Neural cell (in vitro differentiated cells): ENCODE measurements at regions not wholly inside any gene's neighbourhood (a gene's known extent, or its start where the extent isn't known, plus 50 kb on each side); places are given as distances from the start of the nearest gene placed in this dataset.
"Not testable (repeated sequence)": the region's sequence is repeated elsewhere in the genome, so short reads cannot be mapped to it uniquely, and the experiment has no call there.

ENCODE experiments used
- H2AFZ ChIP-seq: fragments of 200-600, 300-800 bp; sonication (generic), shearing (Covaris generic); 2 replicates; pipeline ENCODE4 v1.6.0; 2014; ENCODE audit warnings: low read depth, mild to moderate bottlenecking, antibody characterized with exemption, low read length, moderate library complexity
- H3F3A ChIP-seq: fragments of 200-600 bp; shearing (Covaris generic); 2 replicates; pipeline ENCODE4 v1.6.1; 2016; ENCODE audit warnings: mild to moderate bottlenecking, moderate library complexity, mixed read lengths, antibody characterized with exemption, low read length; ENCODE audit not compliant: insufficient read depth, poor library complexity, severe bottlenecking
- H3K27ac ChIP-seq: fragments of 200-600, 300-800 bp; sonication (generic), shearing (Covaris generic); 2 replicates; pipeline ENCODE4 v1.5.1; 2014; ENCODE audit warnings: mild to moderate bottlenecking, low read length, moderate library complexity
- H3K27me3 ChIP-seq: fragments of 300-800, 200-600 bp; sonication (generic), shearing (Covaris generic); 2 replicates; pipeline ENCODE4 v1.6.0; 2014; ENCODE audit warnings: mild to moderate bottlenecking, low read depth, low read length, moderate library complexity; ENCODE audit not compliant: insufficient read depth
- H3K36me3 ChIP-seq: fragments of 300-800, 200-600 bp; sonication (generic), shearing (Covaris generic); 2 replicates; pipeline ENCODE4 v1.5.1; 2014; ENCODE audit warnings: mild to moderate bottlenecking, antibody characterized with exemption, low read length, moderate library complexity; ENCODE audit not compliant: insufficient read depth
- H3K4me2 ChIP-seq: fragments of 300-800, 200-600 bp; sonication (generic), shearing (Covaris generic); 2 replicates; pipeline ENCODE4 v1.6.0; 2014; ENCODE audit warnings: mild to moderate bottlenecking, low read length
- H3K4me3 ChIP-seq: fragments of 300-800, 200-600 bp; sonication (generic), shearing (Covaris generic); 2 replicates; pipeline ENCODE4 v1.5.1; 2014; ENCODE audit warnings: mild to moderate bottlenecking, low read length, moderate library complexity
- H3K79me2 ChIP-seq: fragments of 200-600 bp; shearing (Covaris generic); replicated peaks from 2 replicates; pipeline ENCODE4 v1.6.0; 2014; ENCODE audit warnings: mild to moderate bottlenecking, low read length, moderate library complexity; ENCODE audit not compliant: insufficient read depth
- H3K9ac ChIP-seq: fragments of 300-800, 200-600 bp; sonication (generic), shearing (Covaris generic); 2 replicates; pipeline ENCODE4 v1.6.1; 2016; ENCODE audit warnings: mild to moderate bottlenecking, low read length, mixed read lengths
- H3K9me2 ChIP-seq: fragments of 200-600 bp; shearing (Covaris generic); 2 replicates; pipeline ENCODE4 v1.6.1; 2016; ENCODE audit warnings: mild to moderate bottlenecking, low read length, mixed read lengths; ENCODE audit not compliant: insufficient read depth
- H3K9me3 ChIP-seq: fragments of 200-600, 300-800 bp; sonication (generic), shearing (Covaris generic); 2 replicates; pipeline ENCODE4 v1.6.1; 2016; ENCODE audit warnings: mild to moderate bottlenecking, mixed run types, low read length, moderate library complexity, mixed read lengths
- H4K20me1 ChIP-seq: fragments of 200-600 bp; shearing (Covaris generic); 2 replicates; pipeline ENCODE4 v1.6.1; 2016; ENCODE audit warnings: mild to moderate bottlenecking, mixed run types; ENCODE audit not compliant: insufficient read depth
- EP300 ChIP-seq: fragments of 450-650 bp; conservative IDR thresholded peaks from 2 replicates; pipeline ENCODE4 v1.6.1; 2014; ENCODE audit warnings: antibody characterized with exemption, mild to moderate bottlenecking, moderate library complexity; ENCODE audit not compliant: poor library complexity, severe bottlenecking
- EZH2 ChIP-seq: fragments of 200-600, 300-800 bp; shearing (Covaris generic), sonication (generic); IDR thresholded peaks from 2 replicates; pipeline ENCODE4 v1.6.1; 2014; ENCODE audit warnings: antibody characterized with exemption, low read length, borderline replicate concordance, mild to moderate bottlenecking; ENCODE audit not compliant: insufficient read depth, poor library complexity, severe bottlenecking
- MXI1 ChIP-seq: fragments of 450-650 bp; conservative IDR thresholded peaks from 2 replicates; pipeline ENCODE4 v1.6.1; 2014; ENCODE audit warnings: antibody characterized with exemption, mild to moderate bottlenecking; ENCODE audit not compliant: poor library complexity, severe bottlenecking
- POLR2AphosphoS5 ChIP-seq: IDR thresholded peaks from 2 replicates; pipeline ENCODE4 v1.6.1; 2012
- RAD21 ChIP-seq: fragments of 450-650 bp; conservative IDR thresholded peaks from 2 replicates; pipeline ENCODE4 v1.6.1; 2014; ENCODE audit warnings: antibody characterized with exemption, mild to moderate bottlenecking, moderate library complexity
- SMC3 ChIP-seq: fragments of 450-650 bp; conservative IDR thresholded peaks from 2 replicates; pipeline ENCODE4 v1.6.1; 2014; ENCODE audit warnings: antibody characterized with exemption, mild to moderate bottlenecking, moderate library complexity; ENCODE audit not compliant: poor library complexity
- TAF1 ChIP-seq: IDR thresholded peaks from 2 replicates; pipeline ENCODE4 v1.6.1; 2012; ENCODE audit warnings: low read depth
- TF ChIP-seq, protein P1 (sequence below): fragments of 450-650 bp; IDR thresholded peaks from 2 replicates; pipeline ENCODE4 v1.5.1; 2014; ENCODE audit warnings: antibody characterized with exemption, mild to moderate bottlenecking, moderate library complexity; ENCODE audit not compliant: poor library complexity, severe bottlenecking
- TF ChIP-seq, protein P2 (sequence below): IDR thresholded peaks from 2 replicates; pipeline ENCODE4 v1.6.1; 2012; ENCODE audit warnings: borderline replicate concordance

DNA sequence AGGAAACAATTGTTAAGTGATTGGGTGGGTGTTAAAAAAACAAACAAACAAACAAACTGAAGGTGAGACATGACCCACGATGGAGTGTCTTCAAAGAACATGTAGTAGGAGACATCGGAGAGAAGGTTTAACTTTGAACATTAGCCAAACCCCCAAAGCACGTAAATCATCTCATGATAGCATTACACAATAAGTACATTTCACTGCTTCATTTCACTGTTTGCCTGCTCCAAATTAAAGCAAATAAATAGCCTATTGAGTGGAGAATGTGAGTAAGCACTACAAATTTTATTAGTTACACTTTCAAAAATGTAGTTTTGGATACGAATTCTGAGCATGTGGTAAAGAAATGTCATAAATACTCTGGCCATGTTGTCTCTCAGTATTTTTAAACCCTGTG, 287.0 kb downstream of the SI start:
- no peaks in the 10 kb centered on the region for H4K20me1 ChIP-seq
- H3K9ac ChIP-seq = no peak overlapping the region
- no peaks in the 10 kb centered on the region for H3K9me3 ChIP-seq
- H2AFZ ChIP-seq = no peak overlapping the region
- no peaks in the 10 kb centered on the region for H3K9me2 ChIP-seq
- H3F3A ChIP-seq = no peaks in the 10 kb centered on the region
- TF ChIP-seq SMC3 (no peak), POLR2AphosphoS5 (no peak), MXI1 (no peak), RAD21 (no peak), EP300 (no peak), TAF1 (no peak), EZH2 (no peak)
- TF ChIP-seq, protein P1, sequence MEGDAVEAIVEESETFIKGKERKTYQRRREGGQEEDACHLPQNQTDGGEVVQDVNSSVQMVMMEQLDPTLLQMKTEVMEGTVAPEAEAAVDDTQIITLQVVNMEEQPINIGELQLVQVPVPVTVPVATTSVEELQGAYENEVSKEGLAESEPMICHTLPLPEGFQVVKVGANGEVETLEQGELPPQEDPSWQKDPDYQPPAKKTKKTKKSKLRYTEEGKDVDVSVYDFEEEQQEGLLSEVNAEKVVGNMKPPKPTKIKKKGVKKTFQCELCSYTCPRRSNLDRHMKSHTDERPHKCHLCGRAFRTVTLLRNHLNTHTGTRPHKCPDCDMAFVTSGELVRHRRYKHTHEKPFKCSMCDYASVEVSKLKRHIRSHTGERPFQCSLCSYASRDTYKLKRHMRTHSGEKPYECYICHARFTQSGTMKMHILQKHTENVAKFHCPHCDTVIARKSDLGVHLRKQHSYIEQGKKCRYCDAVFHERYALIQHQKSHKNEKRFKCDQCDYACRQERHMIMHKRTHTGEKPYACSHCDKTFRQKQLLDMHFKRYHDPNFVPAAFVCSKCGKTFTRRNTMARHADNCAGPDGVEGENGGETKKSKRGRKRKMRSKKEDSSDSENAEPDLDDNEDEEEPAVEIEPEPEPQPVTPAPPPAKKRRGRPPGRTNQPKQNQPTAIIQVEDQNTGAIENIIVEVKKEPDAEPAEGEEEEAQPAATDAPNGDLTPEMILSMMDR = no peak
- TF ChIP-seq, protein P2, sequence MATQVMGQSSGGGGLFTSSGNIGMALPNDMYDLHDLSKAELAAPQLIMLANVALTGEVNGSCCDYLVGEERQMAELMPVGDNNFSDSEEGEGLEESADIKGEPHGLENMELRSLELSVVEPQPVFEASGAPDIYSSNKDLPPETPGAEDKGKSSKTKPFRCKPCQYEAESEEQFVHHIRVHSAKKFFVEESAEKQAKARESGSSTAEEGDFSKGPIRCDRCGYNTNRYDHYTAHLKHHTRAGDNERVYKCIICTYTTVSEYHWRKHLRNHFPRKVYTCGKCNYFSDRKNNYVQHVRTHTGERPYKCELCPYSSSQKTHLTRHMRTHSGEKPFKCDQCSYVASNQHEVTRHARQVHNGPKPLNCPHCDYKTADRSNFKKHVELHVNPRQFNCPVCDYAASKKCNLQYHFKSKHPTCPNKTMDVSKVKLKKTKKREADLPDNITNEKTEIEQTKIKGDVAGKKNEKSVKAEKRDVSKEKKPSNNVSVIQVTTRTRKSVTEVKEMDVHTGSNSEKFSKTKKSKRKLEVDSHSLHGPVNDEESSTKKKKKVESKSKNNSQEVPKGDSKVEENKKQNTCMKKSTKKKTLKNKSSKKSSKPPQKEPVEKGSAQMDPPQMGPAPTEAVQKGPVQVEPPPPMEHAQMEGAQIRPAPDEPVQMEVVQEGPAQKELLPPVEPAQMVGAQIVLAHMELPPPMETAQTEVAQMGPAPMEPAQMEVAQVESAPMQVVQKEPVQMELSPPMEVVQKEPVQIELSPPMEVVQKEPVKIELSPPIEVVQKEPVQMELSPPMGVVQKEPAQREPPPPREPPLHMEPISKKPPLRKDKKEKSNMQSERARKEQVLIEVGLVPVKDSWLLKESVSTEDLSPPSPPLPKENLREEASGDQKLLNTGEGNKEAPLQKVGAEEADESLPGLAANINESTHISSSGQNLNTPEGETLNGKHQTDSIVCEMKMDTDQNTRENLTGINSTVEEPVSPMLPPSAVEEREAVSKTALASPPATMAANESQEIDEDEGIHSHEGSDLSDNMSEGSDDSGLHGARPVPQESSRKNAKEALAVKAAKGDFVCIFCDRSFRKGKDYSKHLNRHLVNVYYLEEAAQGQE = no peak
- H3K4me3 ChIP-seq = no peak overlapping the region
- no peak overlapping the region for H3K27ac ChIP-seq
- H3K36me3 ChIP-seq = no peaks in the 10 kb centered on the region
- no peak overlapping the region for H3K4me2 ChIP-seq
- H3K27me3 ChIP-seq = no peaks in the 10 kb centered on the region
- no peaks in the 10 kb centered on the region for H3K79me2 ChIP-seq

DNA sequence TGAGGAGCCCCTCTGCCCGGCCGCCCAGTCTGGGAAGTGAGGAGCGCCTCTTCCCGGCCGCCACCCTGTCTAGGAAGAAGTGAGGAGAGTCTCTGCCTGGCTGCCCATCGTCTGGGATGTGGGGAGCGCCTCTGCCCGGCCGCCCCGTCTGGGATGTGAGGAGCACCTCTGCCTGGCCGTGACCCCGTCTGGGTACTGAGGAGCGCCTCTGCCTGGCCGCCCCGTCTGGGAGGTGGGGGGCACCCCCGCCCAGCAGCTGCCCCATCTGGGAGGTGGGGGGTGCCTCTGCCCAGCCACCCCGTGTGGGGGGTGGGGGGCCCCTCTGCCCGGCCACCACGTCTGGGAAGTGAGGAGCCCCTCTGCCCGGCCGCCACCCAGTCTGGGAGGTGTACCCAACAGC, 293.9 kb downstream of the SI start:
- H3K27me3 ChIP-seq, H3K9ac ChIP-seq, H3K4me3 ChIP-seq, H4K20me1 ChIP-seq, H2AFZ ChIP-seq, H3K36me3 ChIP-seq, H3K9me2 ChIP-seq, H3K27ac ChIP-seq, H3F3A ChIP-seq, H3K9me3 ChIP-seq, H3K4me2 ChIP-seq, H3K79me2 ChIP-seq: not testable (repeated sequence)

DNA sequence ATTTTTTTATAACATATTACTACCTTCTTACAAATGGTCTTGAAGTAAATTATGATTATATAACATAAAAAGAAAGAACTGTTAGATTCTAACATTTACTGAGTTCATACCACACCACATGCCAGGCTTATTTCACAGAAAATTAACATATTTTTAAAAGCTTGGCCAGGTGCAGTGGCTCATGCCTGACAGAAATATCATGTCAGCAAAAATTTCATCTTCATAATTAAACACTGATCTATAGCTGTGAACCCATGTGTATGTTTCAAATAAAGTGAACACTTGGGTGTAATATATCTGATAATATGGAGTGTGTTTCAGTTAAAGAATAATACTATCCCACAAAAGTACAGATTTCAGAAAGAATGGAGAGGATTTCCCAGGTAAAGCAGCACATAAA, 296.5 kb downstream of the SI start:
- Histone ChIP-seq H3K9ac (no peak overlapping the region), H3K79me2 (no peaks in the 10 kb centered on the region), H3K36me3 (no peaks in the 10 kb centered on the region), H3K9me2 (no peaks in the 10 kb centered on the region), H4K20me1 (no peaks in the 10 kb centered on the region), H2AFZ (no peak overlapping the region), H3K4me2 (no peak overlapping the region), H3K4me3 (no peak overlapping the region), H3K27ac (no peak overlapping the region), H3K27me3 (no peaks in the 10 kb centered on the region), H3F3A (no peaks in the 10 kb centered on the region), H3K9me3 (no peaks in the 10 kb centered on the region)
- TF ChIP-seq, protein P1 = no peak
- no peak for TF ChIP-seq TAF1
- no peak for TF ChIP-seq MXI1
- TF ChIP-seq RAD21 = no peak
- TF ChIP-seq EP300 = no peak
- no peak for TF ChIP-seq POLR2AphosphoS5
- TF ChIP-seq EZH2 = no peak
- TF ChIP-seq, protein P2 = no peak
- no peak for TF ChIP-seq SMC3
